HG02885 (cell line): ENCODE measurements at regions not wholly inside any gene's neighbourhood (a gene's known extent, or its start where the extent isn't known, plus 50 kb on each side); places are given as distances from the start of the nearest gene placed in this dataset.

Source experiments
- ATAC-seq: cut with Tn5 transposase; IDR thresholded peaks from one replicate; pipeline ENCODE4 v1.9.1; 2021; ENCODE audit warnings: mild to moderate bottlenecking; ENCODE audit not compliant: unreplicated experiment, poor library complexity

DNA sequence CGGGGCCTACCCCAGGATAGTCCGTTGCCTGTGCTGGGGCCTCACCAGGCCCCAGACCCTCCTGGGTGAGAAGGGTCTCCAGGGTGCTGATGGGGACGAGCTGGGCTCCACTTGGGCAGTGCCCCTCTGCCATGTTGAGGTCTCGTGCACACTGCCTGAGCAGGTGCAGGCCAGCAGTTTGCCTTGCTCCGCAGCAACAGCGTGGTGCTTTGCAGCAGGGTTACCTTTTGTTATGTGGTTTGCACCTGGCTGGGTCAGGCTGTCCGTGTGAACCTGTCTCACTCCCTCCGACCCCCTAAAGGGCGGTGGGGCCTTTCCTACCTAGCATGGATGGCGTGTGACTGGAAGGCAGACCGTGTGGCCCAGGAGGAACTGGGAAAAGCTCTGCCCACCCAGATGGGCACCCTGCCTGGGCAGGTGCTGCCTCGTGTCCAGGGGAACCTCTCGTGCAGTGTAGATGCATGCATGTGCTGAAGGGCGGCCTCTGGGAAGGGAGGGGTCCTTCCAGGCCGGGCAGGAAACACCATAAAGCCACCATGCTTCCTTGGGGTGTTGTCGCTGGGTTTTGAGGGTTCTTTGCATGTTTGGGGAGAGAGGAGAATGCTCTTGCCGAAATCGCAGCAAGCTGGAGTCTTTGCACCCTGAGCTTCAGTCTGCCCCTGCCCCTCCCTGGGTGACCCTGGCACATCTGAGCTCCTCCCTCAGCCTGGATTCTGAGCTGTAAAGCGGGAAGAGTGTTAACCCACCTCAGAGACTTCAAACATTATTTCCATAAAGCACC, 75.4 kb upstream of the PPARA start:
- no peak for ATAC-seq

- no peak for ATAC-seq
Measured at GRCh38 chr22:46075764-46076531, 74.4 kb upstream of the PPARA start.

DNA sequence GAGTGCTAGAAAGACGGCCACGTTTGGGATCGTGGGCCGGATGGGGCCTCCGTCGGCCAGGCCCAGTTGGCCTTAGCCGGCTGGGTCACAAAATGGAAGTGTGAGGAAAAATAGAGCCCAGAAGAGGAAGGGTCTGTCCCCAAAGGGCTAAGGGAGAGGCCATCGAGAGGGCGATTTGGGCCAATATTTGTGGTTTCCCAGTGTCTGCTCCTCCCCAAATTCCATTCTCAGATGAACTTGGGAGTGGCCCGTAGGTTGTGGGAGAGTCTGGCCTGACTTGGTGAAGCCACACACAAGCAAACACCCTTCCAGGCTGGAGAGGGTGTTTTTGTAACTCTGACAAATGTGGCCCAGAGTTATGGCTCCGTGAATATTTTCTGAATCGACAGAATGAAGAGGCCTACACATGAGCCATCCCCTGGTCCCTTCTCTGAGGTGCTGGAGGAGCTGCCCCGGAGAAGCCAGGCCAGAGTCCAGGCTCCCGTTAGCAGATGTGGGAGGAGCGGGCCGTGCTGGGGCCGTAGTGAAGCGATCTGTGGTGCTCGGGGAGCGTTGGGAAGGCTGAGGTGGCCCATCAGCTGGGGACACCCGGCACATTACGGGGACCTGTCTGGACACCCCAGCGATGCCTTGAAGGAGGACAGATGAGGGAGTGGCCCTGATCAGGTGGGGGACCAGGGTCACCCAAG, 73.5 kb upstream of the PPARA start:
- no peak for ATAC-seq

DNA sequence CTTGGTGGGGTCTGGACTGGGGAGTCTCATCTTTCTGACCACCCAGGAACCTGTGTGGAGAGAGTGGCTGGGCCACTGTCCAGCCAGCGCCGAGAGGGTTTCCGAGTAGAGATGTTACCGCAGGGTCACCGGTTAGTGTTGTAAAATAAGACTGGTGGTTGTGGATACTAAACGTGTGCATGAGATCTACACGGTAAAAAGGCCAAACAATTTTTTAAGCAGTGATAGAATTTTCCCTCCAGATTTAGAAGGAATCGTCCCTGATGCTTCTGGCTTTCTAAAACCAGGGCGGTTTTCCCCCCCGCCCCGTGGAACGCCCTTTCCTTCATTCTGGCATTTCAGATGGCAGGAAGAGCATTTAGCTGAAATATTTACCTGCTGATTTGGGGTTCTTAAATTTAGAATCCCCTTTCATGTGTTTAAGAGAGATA, 72.6 kb upstream of the PPARA start:
- no peak for ATAC-seq

GRCh38 chr22:46078241-46079092, 71.9 kb upstream of the PPARA start:
- no peak for ATAC-seq

DNA sequence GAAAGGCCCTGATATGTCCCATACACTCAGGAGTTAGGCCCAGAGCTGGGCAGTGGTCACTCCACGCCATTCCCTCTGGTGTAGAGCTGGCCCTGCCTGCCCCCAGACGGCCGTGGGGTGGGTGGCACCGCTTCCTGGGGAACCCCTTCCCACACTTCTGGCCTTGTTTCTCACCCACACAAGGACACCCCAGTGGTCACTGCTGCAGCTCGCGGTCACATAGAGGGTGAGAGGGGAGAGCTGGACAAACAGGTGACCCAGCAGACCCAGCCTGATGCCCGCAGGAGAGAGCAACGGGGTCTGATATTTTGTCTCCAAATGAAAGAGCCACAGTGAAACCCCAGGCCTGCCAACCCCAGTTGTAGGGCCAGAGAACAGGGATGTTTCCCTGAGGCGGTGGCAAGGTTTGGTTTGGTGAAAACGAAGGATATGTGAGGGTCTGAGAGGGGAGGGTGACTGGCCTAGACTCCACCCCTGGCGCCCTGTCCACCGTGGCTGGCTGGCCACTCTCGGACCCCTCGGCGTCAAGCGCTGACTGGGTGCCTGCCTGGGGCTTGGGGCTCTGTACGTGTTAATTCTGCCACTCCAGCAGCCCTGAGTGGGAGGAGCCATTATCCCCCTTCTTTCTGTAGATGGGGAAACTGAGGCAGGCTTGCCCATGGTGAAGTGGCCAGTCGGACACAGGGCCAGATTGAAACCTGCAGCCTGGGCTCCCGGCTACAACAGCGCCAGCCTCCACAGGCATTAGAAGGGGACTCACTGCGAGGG, 71.0 kb upstream of the PPARA start:
- ATAC-seq, result no peak

DNA sequence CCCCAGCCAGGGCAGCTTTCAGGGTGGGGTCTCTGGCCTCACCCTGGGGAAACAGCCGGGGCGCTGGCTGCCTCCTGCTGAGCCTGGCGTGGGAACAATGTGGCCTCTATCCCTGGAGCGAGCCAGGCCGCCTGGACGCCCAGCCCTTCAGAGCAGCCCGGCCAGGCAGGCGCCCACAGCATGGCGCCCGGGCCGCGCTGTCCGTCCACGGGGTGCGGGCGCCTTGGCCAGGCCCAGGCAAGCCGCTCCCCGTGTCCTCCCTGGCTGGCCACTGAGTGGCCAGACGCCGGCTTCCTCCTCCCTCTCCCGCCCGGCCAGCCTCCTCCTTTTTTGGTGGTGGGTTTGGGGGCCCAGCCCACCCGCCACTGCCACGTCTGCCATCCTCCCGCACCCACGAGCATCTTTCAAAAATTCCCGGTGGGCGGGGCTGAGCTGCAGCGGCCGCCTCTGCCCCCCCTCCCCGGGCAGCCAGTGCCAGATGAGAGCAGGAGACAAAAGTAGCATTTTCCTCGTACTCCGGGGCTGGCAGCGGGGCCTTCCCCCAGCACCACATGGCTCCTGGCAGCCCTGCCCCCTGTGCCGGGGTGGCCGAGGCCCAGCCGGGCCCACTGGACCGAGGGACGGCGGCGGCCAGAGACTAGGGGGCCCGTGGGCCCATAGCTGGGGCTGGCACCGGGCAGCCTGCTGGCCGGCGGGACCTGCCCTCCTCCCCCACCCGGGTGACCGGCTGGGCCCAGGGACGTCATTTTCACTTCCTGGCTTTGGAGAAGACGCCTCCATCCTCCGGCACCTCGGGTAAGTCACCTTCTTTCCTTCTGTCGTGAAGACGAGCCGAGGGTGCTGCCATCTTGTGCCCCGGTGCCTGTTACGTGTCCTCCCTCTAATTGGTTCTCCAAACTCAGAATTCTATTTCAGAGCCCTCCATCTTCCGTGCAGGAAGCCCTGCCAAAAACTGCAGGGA, 70.2 kb upstream of the PPARA start:
- no peak for ATAC-seq

DNA sequence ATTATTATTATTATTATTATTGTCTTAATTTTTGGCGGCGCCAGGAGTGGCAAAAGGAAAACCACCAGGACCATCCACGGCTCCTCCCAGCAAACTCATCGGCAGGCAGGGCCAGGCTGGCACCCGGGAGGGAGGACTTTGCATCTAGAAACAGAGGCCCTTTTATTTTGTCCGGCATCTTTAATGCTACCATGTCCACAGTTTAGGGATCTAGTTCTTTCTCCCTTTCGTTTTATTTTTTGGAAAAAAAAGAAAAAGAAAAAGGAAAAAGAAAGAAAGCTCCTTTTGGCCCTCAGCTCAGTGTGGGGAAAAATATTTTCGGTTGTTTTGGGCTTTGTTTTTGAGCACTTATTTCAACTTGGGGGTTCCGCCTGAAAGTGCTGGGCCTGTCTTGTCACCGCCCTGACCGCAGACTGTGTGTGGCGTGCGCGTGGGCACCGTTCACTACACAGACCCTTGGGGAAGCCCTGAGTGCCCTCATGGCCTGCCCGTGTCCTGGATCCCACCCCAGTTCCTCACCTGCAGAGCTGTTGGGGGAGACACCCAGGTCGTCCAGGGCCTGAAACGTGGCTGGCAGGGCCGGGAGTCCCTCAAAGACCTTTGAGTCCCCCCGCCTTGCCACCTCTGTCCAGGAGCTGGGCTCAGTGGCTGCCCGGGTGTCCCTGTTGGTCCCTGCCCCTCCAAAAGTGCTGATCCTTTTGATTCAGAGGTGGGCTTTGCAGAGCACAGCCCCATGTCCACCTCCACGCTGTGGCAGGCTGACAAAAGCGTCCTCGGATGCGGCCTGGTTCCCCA, 69.1 kb upstream of the PPARA start:
- no peak for ATAC-seq

- ATAC-seq, result no peak
Measured at GRCh38 chr22:46081831-46082210, 68.5 kb upstream of the PPARA start.

- ATAC-seq, result no peak
Measured at GRCh38 chr22:46082633-46083032, 67.7 kb upstream of the PPARA start.

DNA sequence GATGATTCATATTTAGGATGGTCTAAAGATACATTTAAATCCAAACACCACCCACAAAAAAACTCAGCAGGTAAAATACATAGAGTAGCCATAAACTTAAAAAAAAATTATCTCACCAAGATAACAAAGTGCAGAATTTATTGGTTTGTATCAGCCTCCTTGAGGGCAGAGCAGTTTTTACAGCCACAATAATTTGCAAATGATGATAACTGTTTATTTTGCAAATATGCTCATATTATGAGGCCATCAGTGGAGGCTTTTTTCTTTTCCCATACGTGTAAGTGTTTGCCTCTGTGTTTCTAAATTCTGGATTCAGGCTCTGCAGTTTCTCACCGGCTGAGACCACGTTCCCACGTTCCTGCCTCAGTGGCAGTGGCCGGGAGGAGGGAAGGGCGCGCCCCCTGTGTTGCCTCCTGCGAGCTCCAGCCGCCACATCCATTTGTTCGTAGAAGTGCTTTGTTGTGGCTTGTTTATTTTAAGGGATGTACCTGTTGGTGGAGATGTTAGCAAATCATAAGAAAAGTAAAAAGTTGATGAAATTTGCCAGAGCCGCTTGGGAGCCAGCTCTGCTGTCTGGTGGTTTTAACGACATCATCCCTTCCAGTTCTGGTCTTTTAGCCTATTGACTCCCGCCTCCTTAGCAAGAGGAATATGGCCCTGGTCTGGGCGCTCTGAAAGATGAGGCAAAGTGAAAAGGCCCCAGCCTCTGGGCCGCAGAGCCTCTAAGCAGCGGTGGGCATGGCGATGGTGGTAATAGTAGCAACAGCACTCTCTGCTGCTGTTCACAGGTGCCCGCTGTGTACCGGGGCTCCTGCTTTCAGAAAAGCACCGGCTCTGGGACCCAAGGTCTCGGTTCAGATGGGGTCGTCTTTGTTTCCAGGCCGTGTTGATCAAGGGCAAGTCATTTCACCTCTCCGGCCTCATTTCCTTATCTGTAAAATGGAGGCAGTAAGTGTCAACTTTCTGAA, 66.7 kb upstream of the PPARA start:
- no peak for ATAC-seq

GRCh38 chr22:46084376-46084775, 66.0 kb upstream of the PPARA start:
- ATAC-seq, result no peak

GRCh38 chr22:46084943-46085827, 65.1 kb upstream of the PPARA start:
- no peak for ATAC-seq

DNA sequence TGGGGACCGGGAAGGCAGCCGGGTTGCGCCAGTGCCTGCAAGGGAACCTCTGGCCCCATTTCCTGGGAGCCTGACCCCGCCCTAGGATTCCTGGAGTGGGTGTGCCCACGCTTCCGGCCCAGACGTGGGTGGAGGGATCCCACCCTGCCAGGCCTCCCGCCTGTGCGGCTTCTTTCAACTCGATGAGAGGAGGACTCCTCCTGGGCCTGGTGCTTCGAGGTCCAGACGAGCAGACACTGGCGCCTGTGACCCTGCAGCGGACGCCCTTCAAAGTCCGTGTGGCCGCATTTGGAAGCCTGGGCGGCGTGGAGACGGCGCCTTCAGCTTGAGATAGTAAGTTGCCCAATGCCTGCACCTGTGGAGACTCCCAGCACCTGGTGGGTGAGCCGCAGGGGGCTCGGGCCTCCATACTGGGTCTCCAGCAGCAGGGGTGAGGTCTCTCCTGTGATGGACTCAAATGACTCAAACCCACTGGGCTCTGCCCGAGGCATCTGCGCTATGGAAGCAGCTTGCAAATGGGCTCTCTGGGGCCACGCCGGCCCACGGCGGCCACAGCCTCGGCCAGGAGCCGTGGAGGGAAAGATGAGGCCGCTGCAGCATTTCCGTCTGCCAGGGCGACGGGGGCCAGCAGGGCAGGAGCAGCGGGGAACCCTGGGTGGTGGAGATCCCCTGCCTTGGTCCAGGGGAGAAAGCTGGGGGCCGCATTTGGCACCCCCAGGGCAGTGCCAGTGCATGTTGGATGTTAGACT, 64.3 kb upstream of the PPARA start:
- no peak for ATAC-seq
